ENCODE measurements at regions not wholly inside any gene's neighbourhood (a gene's known extent, or its start where the extent isn't known, plus 50 kb on each side); places are given as distances from the start of the nearest gene placed in this dataset. TPM values are rescaled to one million over a fixed set of nuclear protein-coding genes. Genes with fewer than 3 reads are reported as not detected.

DNA sequence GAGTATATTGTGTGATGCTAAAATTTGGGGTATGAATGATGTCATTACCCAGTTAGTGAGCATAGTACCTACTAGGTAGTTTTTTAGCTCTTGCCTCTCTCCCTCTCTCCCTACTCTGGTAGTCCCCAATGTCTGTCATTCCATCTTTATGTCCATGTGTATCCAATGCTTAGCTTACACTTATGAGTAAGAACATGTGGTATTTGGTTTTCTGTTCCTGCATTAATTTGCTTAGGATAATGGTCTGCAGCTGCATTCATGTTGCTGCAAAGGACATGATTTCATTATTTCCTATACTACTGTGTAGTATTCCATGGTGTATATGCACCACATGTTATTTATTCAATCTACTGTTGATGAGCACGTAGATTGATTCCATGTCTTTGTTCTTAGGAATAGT is 54.4 kb upstream of the NEGR1 start:
- TF ChIP-seq, protein P1, sequence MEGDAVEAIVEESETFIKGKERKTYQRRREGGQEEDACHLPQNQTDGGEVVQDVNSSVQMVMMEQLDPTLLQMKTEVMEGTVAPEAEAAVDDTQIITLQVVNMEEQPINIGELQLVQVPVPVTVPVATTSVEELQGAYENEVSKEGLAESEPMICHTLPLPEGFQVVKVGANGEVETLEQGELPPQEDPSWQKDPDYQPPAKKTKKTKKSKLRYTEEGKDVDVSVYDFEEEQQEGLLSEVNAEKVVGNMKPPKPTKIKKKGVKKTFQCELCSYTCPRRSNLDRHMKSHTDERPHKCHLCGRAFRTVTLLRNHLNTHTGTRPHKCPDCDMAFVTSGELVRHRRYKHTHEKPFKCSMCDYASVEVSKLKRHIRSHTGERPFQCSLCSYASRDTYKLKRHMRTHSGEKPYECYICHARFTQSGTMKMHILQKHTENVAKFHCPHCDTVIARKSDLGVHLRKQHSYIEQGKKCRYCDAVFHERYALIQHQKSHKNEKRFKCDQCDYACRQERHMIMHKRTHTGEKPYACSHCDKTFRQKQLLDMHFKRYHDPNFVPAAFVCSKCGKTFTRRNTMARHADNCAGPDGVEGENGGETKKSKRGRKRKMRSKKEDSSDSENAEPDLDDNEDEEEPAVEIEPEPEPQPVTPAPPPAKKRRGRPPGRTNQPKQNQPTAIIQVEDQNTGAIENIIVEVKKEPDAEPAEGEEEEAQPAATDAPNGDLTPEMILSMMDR (IDR thresholded peaks at IDR 0.05; ENCODE audit: insufficient read depth, low read length) = no peak
- H3K4me3 ChIP-seq (ENCODE audit: low read depth, low read length) = no peak overlapping the region
- DNase-seq (ENCODE audit: low read depth) = no peak

Small RNA genes lying in the stretch of these regions (small RNA-seq; reads per million reads assigned to genes)
- gene RN7SKP19 (not detected), gene RNA5SP50 (0.19 reads per million), gene RNU4ATAC8P (not detected), gene RNU6-1246P (not detected)

All from fibroblast of the aortic adventitia (primary cell).